HepG2 (cell line): ENCODE measurements at regions not wholly inside any gene's neighbourhood (a gene's known extent, or its start where the extent isn't known, plus 50 kb on each side); places are given as distances from the start of the nearest gene placed in this dataset.

Source experiments
- BHLHE40 ChIP-seq: IDR thresholded peaks from 2 replicates; pipeline ENCODE4 v1.6.1; 2011; ENCODE audit warnings: low read length, improper control_type of control experiment
- NBN ChIP-seq: fragments of 450-650 bp; conservative IDR thresholded peaks from 2 replicates; pipeline ENCODE4 v1.6.1; 2017
- NCOA2 ChIP-seq: sonication (generic); formaldehyde crosslinking; IDR thresholded peaks from 2 replicates; pipeline ENCODE4 v1.8.0; 2022; ENCODE audit warnings: inconsistent platforms
- NFAT5 ChIP-seq: sonication (generic); formaldehyde crosslinking; IDR thresholded peaks from 2 replicates; pipeline ENCODE4 v1.4.0; 2020; ENCODE audit warnings: missing genetic modification reagents
- NFKBIZ ChIP-seq: IDR thresholded peaks from 2 replicates; pipeline ENCODE4 v1.6.1; 2018; ENCODE audit warnings: missing genetic modification reagents, missing compliant biosample characterization
- SIN3A ChIP-seq: IDR thresholded peaks from 2 replicates; pipeline ENCODE4 v1.6.1; 2011; ENCODE audit warnings: low read depth, mild to moderate bottlenecking, control low read depth, low read length, borderline replicate concordance
- SNAPC4 ChIP-seq: sonication (generic); formaldehyde crosslinking; IDR thresholded peaks from 2 replicates; pipeline ENCODE4 v1.4.0; 2020; ENCODE audit warnings: mild to moderate bottlenecking, missing genetic modification reagents
- ZFY ChIP-seq: sonication (generic); formaldehyde crosslinking; IDR thresholded peaks from 2 replicates; pipeline ENCODE4 v1.4.0; 2020; ENCODE audit warnings: missing genetic modification reagents
- ZNF782 ChIP-seq: sonication (generic); formaldehyde crosslinking; IDR thresholded peaks from 2 replicates; pipeline ENCODE4 v1.4.0; 2020; ENCODE audit warnings: missing genetic modification reagents, mild to moderate bottlenecking, borderline replicate concordance
- ZNF800 ChIP-seq: sonication (generic); formaldehyde crosslinking; IDR thresholded peaks from 2 replicates; pipeline ENCODE4 v1.4.0; 2020; ENCODE audit warnings: missing genetic modification reagents

DNA sequence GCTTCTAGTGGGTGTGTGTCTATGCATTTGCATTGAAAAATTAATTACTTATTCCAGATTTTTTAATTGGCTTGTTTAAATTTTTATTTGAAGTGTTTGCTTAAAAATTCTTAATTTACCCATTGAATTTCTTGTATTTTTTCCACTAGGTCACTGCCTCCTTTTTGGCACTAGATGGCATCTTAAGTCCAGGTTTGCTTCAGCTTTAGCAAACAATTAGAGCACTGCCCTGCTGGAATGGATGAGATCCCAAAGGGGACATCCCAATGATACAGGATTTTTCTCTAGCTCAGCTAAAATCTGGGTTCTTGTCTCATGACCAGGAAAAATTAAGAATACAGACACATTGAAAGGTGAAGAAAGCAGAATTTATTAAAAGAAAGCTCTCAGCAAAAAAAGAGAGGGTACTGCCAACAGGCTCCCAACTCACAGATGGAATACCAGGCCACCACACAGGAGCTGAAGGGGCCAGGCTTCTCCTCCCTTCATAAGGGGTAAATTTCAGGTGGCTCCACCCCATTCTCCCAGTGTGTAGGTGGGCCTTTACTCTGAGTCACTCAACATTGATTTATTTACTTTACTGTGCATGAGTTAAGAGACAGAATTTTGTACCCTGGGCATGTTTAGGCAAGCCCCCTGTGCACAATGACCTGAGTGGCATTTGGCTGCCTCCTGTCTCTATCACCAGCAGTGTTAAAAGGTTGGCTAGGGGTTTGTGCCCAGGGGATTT lies 532.4 kb downstream of the ANXA1 start (continued):
- TF ChIP-seq NFKBIZ (CRISPR knock-in tag) (no peak), NCOA2 (CRISPR knock-in tag) (no peak), SIN3A (no peak), ZFY (CRISPR knock-in tag) (no peak), NFAT5 (CRISPR knock-in tag) (no peak), ZNF800 (CRISPR knock-in tag) (no peak), BHLHE40 (no peak), NBN (no peak), SNAPC4 (CRISPR knock-in tag) (no peak), ZNF782 (no peak)
